ENCODE measurements at regions not wholly inside any gene's neighbourhood (a gene's known extent, or its start where the extent isn't known, plus 50 kb on each side); places are given as distances from the start of the nearest gene placed in this dataset.

DNA sequence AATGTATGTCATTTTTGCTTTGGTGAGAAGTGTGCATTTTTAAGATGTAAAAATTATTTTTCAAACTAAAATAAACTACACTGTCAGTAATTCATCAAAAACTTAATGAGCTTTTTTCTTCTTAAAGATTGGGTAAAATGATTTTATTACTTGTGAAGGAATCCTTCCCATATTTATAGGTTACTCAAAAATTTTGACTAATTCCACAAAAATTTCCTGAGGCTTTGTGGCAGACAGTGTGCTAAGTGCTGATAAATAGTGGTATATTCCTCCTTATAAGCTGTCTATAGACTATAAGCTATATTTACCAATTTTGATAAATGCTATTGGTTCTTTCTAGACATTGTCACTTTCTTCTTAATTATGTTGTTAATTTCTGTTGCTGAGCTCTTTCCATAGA is 284.5 kb upstream of the SEMA6D start:
- H3K9ac ChIP-seq (ENCODE audit: low read depth, low read length), result no peak overlapping the region
- no TSS peak for BruUV-seq (replicated peaks)
- peak overlapping the region; percentile 78 for H2BK120ac ChIP-seq (ENCODE audit: low read depth, low read length)
- peak overlapping the region; percentile 99 for H2BK5ac ChIP-seq (ENCODE audit: low read depth, low read length, poor library complexity, severe bottlenecking)
- ATAC-seq (ENCODE audit: low read depth) (no peak), DNase-seq (peak; percentile 53)
- H3K9me1 ChIP-seq (ENCODE audit: insufficient read depth, low read length), result peaks cover 3% of the 10 kb centered on the region; the same call in 1 of the 2 replicates
- H2BK20ac ChIP-seq (ENCODE audit: low read depth, low read length), result peak overlapping the region; percentile 69; the same call in 1 of the 2 replicates
- no peak overlapping the region for H2AK5ac ChIP-seq (ENCODE audit: low read depth, low read length)
- H3K9me3 ChIP-seq (ENCODE audit: control insufficient read depth, insufficient read depth, low read length), result no peaks in the 10 kb centered on the region
- H3K27me3 ChIP-seq (ENCODE audit: control insufficient read depth, insufficient read depth, low read length), result no peaks in the 10 kb centered on the region
- dilution Hi-C loops (cut with HindIII; ENCODE audit: low sequenced_read_pairs, unreplicated experiment), result no loop called here
- H3K14ac ChIP-seq (replicated peaks; ENCODE audit: low read depth, low read length), result peak overlapping the region; percentile 8; the same call in 1 of the 2 replicates
- H2BK15ac ChIP-seq (ENCODE audit: low read depth, low read length), result peak overlapping the region; percentile 43; the same call in 1 of the 3 replicates
- intact Hi-C loops (cut with micrococcal nuclease), result loop anchor here (5.0 kb wide), 2 partner anchors 101 to 141 kb away; no protein-coding TSS in a partner anchor
- peak overlapping the region; percentile 58; the same call in 1 of the 2 replicates for H4K91ac ChIP-seq (ENCODE audit: insufficient read depth, low read depth, low read length)
- in situ Hi-C loops (cut with MboI; ENCODE audit: low sequenced_read_pairs), result no loop called here
- no peaks in the 10 kb centered on the region for H4K20me1 ChIP-seq (ENCODE audit: insufficient read depth, low read length)
- CTCF ChIA-PET, result interaction anchor here (1.1 kb wide), 1 partner anchor 237 kb away, joined by 5 read pairs; no protein-coding TSS in a partner anchor
- TF ChIP-seq MAZ (IDR thresholded peaks at IDR 0.05; ENCODE audit: borderline replicate concordance, low read depth, low read length) (no peak), SMC3 (IDR thresholded peaks at IDR 0.05; ENCODE audit: low read depth, low read length) (no peak), FOS (IDR thresholded peaks at IDR 0.05; ENCODE audit: low read depth, low read length) (no peak), RCOR1 (IDR thresholded peaks at IDR 0.05; ENCODE audit: insufficient replicate concordance, low read length) (no peak), POLR2A (IDR thresholded peaks at IDR 0.05; ENCODE audit: low read depth, low read length) (no peak), NFE2L2 (IDR thresholded peaks at IDR 0.05; ENCODE audit: low read depth, low read length) (no peak), USF2 (IDR thresholded peaks at IDR 0.05; ENCODE audit: low read depth, low read length) (no peak), MAFK (IDR thresholded peaks at IDR 0.05; ENCODE audit: low read depth, low read length) (no peak), CEBPB (IDR thresholded peaks at IDR 0.05; ENCODE audit: low read depth, low read length) (no peak), CHD1 (IDR thresholded peaks at IDR 0.05; ENCODE audit: low read depth, low read length) (no peak), RFX5 (IDR thresholded peaks at IDR 0.05; ENCODE audit: low read depth, low read length) (no peak)
- TF ChIP-seq, protein P1, sequence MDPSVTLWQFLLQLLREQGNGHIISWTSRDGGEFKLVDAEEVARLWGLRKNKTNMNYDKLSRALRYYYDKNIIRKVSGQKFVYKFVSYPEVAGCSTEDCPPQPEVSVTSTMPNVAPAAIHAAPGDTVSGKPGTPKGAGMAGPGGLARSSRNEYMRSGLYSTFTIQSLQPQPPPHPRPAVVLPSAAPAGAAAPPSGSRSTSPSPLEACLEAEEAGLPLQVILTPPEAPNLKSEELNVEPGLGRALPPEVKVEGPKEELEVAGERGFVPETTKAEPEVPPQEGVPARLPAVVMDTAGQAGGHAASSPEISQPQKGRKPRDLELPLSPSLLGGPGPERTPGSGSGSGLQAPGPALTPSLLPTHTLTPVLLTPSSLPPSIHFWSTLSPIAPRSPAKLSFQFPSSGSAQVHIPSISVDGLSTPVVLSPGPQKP (IDR thresholded peaks at IDR 0.05; ENCODE audit: borderline replicate concordance, low read depth, low read length), result no peak
- H3K4me3 ChIP-seq (ENCODE audit: insufficient read depth, low read depth, low read length), result no peak overlapping the region
- H3K18ac ChIP-seq (ENCODE audit: low read depth, low read length), result peak overlapping the region; percentile 92; the same call in 1 of the 2 replicates
- H3K56ac ChIP-seq (ENCODE audit: extremely low read depth, insufficient read depth, low read length), result peak overlapping the region; percentile 12; the same call in 1 of the 2 replicates
- H3K27ac ChIP-seq (ENCODE audit: insufficient read depth, low read length), result no peak overlapping the region
- no peak overlapping the region for H2AFZ ChIP-seq (replicated peaks; ENCODE audit: low read length, poor library complexity)
- H3K23ac ChIP-seq (ENCODE audit: low read depth, low read length), result peak overlapping the region; percentile 2; the same call in 1 of the 2 replicates
- H3K79me1 ChIP-seq (ENCODE audit: low read depth in 1 of 2, low read length in 2 of 2), result peaks cover 0 to 3% of the 10 kb centered on the region in 2 experiments; a peak in 1 of 4 replicates
- H3K4ac ChIP-seq (ENCODE audit: low read depth, low read length), result peak overlapping the region; percentile 1; the same call in 1 of the 2 replicates
- H2AK9ac ChIP-seq (replicated peaks; ENCODE audit: low read depth, low read length, poor library complexity), result no peak overlapping the region
- no peak overlapping the region for H3K4me2 ChIP-seq (ENCODE audit: low read depth, low read length)
- POLR2A ChIA-PET (ENCODE audit: unreplicated experiment), result no interaction called here
- peak overlapping the region; percentile 21 to 55 for H4K8ac ChIP-seq (ENCODE audit: low read depth in 2 of 2, low read length in 2 of 2)
- peaks cover 17% of the 10 kb centered on the region for H3K4me1 ChIP-seq (ENCODE audit: control insufficient read depth, insufficient read depth, low read length)
- no peaks in the 10 kb centered on the region for H3K36me3 ChIP-seq (ENCODE audit: control insufficient read depth, insufficient read depth, low read length)
- H4K5ac ChIP-seq (ENCODE audit: low read depth, low read length), result no peak overlapping the region; the same call in 1 of the 2 replicates

All from IMR-90 (cell line).